ENCODE measurements at regions not wholly inside any gene's neighbourhood (a gene's known extent, or its start where the extent isn't known, plus 50 kb on each side); places are given as distances from the start of the nearest gene placed in this dataset.

GRCh38 chr9:111263116-111263515 is 66.9 kb downstream of the OR2K2 start:
- Mint-ChIP-seq H3K9me3 (peaks cover 31% of the 10 kb centered on the region), H3K4me3 (no peak overlapping the region), H3K27me3 (ENCODE audit: low read depth, poor library complexity) (no peaks in the 10 kb centered on the region), H3K27ac (no peak overlapping the region), H3K4me1 (peaks cover 6% of the 10 kb centered on the region), H3K36me3 (ENCODE audit: low read depth) (no peaks in the 10 kb centered on the region)
- no peak for DNase-seq
- TF ChIP-seq CTCF (IDR thresholded peaks at IDR 0.05): no peak

- DNase-seq: no peak
- no peak overlapping the region for H3K27ac Mint-ChIP-seq
- H3K4me1 Mint-ChIP-seq: peaks cover 6% of the 10 kb centered on the region
- TF ChIP-seq CTCF (IDR thresholded peaks at IDR 0.05): no peak
- H3K36me3 Mint-ChIP-seq (ENCODE audit: low read depth): no peaks in the 10 kb centered on the region
- H3K4me3 Mint-ChIP-seq: no peak overlapping the region
- no peaks in the 10 kb centered on the region for H3K9me3 Mint-ChIP-seq
- H3K27me3 Mint-ChIP-seq (ENCODE audit: low read depth, poor library complexity): no peaks in the 10 kb centered on the region
Measured at GRCh38 chr9:111258875-111259271, 71.2 kb downstream of the OR2K2 start.

GRCh38 chr9:111258209-111258874 is 71.7 kb downstream of the OR2K2 start:
- DNase-seq: no peak
- Mint-ChIP-seq H3K27ac (no peak overlapping the region), H3K9me3 (no peaks in the 10 kb centered on the region), H3K27me3 (ENCODE audit: low read depth, poor library complexity) (no peaks in the 10 kb centered on the region), H3K36me3 (ENCODE audit: low read depth) (no peaks in the 10 kb centered on the region), H3K4me3 (no peak overlapping the region), H3K4me1 (peaks cover 5% of the 10 kb centered on the region)
- no peak for TF ChIP-seq CTCF (IDR thresholded peaks at IDR 0.05)

GRCh38 chr9:111253742-111254437 is 76.1 kb downstream of the OR2K2 start:
- peaks cover 4% of the 10 kb centered on the region for H3K27me3 Mint-ChIP-seq (ENCODE audit: low read depth, poor library complexity)
- H3K9me3 Mint-ChIP-seq: no peaks in the 10 kb centered on the region
- no peak for TF ChIP-seq CTCF (IDR thresholded peaks at IDR 0.05)
- peaks cover 17% of the 10 kb centered on the region for H3K4me1 Mint-ChIP-seq
- no peak overlapping the region for H3K27ac Mint-ChIP-seq
- no peak for DNase-seq
- no peak overlapping the region for H3K4me3 Mint-ChIP-seq
- H3K36me3 Mint-ChIP-seq (ENCODE audit: low read depth): no peaks in the 10 kb centered on the region

GRCh38 chr9:111250875-111251842 is 78.9 kb downstream of the OR2K2 start:
- DNase-seq: no peak
- H3K9me3 Mint-ChIP-seq: no peaks in the 10 kb centered on the region
- peaks cover 28% of the 10 kb centered on the region for H3K4me1 Mint-ChIP-seq
- H3K36me3 Mint-ChIP-seq (ENCODE audit: low read depth): no peaks in the 10 kb centered on the region
- peaks cover 4% of the 10 kb centered on the region for H3K27me3 Mint-ChIP-seq (ENCODE audit: low read depth, poor library complexity)
- no peak overlapping the region for H3K27ac Mint-ChIP-seq
- TF ChIP-seq CTCF (IDR thresholded peaks at IDR 0.05): no peak
- no peak overlapping the region for H3K4me3 Mint-ChIP-seq
